HG03175 (cell line): ENCODE measurements at regions not wholly inside any gene's neighbourhood (a gene's known extent, or its start where the extent isn't known, plus 50 kb on each side); places are given as distances from the start of the nearest gene placed in this dataset.
"Not testable (repeated sequence)": the region's sequence is repeated elsewhere in the genome, so short reads cannot be mapped to it uniquely, and the experiment has no call there.

Experiments
- ATAC-seq: cut with Tn5 transposase; IDR thresholded peaks from one replicate; pipeline ENCODE4 v1.9.1; 2021; ENCODE audit warnings: mild to moderate bottlenecking, moderate library complexity; ENCODE audit not compliant: unreplicated experiment

GRCh38 chr20:11162026-11162775 is 488.4 kb upstream of the JAG1 start:
- ATAC-seq = no peak

- ATAC-seq = no peak
Observed at GRCh38 chr20:11165789-11166188, 492.0 kb upstream of the JAG1 start.

- no peak for ATAC-seq
Observed at GRCh38 chr20:11166712-11167111, 492.9 kb upstream of the JAG1 start.

GRCh38 chr20:11168026-11168425 is 494.2 kb upstream of the JAG1 start:
- ATAC-seq = no peak

- ATAC-seq = no peak
Observed at GRCh38 chr20:11170025-11170424, 496.2 kb upstream of the JAG1 start.

- no peak for ATAC-seq
Observed at GRCh38 chr20:11170565-11170964, 496.8 kb upstream of the JAG1 start.

- no peak for ATAC-seq
Observed at GRCh38 chr20:11172881-11173280, 499.1 kb upstream of the JAG1 start.

GRCh38 chr20:11173916-11174315 is 500.1 kb upstream of the JAG1 start:
- ATAC-seq = no peak

GRCh38 chr20:11174861-11175260 is 501.1 kb upstream of the JAG1 start:
- no peak for ATAC-seq

GRCh38 chr20:11176431-11176830 is 502.6 kb upstream of the JAG1 start:
- no peak for ATAC-seq

- no peak for ATAC-seq
Observed at GRCh38 chr20:11178946-11179654, 505.3 kb upstream of the JAG1 start.

GRCh38 chr20:11180186-11180585 is 506.4 kb upstream of the JAG1 start:
- ATAC-seq = no peak

- not testable (repeated sequence) for ATAC-seq
Observed at GRCh38 chr20:11181129-11181528, 507.3 kb upstream of the JAG1 start.

GRCh38 chr20:11181966-11182365 is 508.2 kb upstream of the JAG1 start:
- ATAC-seq = no peak

- no peak for ATAC-seq
Observed at GRCh38 chr20:11182720-11183119, 508.9 kb upstream of the JAG1 start.

- ATAC-seq = no peak
Observed at GRCh38 chr20:11186301-11187008, 512.7 kb upstream of the JAG1 start.

- ATAC-seq = no peak
Observed at GRCh38 chr20:11188843-11189603, 515.2 kb upstream of the JAG1 start.

GRCh38 chr20:11190741-11191140 is 516.9 kb upstream of the JAG1 start:
- ATAC-seq = no peak

- ATAC-seq = no peak
Observed at GRCh38 chr20:11192106-11192505, 518.3 kb upstream of the JAG1 start.

GRCh38 chr20:11193241-11193640 is 519.4 kb upstream of the JAG1 start:
- no peak for ATAC-seq

- no peak for ATAC-seq
Observed at GRCh38 chr20:11195169-11195568, 521.4 kb upstream of the JAG1 start.
